HCT116 (cell line): ENCODE measurements at regions not wholly inside any gene's neighbourhood (a gene's known extent, or its start where the extent isn't known, plus 50 kb on each side); places are given as distances from the start of the nearest gene placed in this dataset.

ENCODE experiments used
- ATAC-seq: fragments of 200-7000 bp; cut with Tn5 transposase; 2 replicates; pipeline ENCODE4 v1.9.1; 2020; ENCODE audit warnings: mild to moderate bottlenecking, moderate library complexity
- BruUV-seq: library from RNA; stranded (reverse); fragments of 400-500 nt; replicated peaks from 2 replicates; lab custom pipeline; 2021; lab: Mats Ljungman, UMichigan
- CTCF ChIA-PET: fragments of 300-600 bp; sonication (Branson Sonifier 250); formaldehyde crosslinking; loops from one replicate; lab custom pipeline; 2021; ENCODE audit warnings: antibody characterized with exemption; lab: Charles Lee
- POLR2A ChIA-PET: fragments of 300-600, 350-600 bp; sonication (Branson Sonifier 250); formaldehyde crosslinking; loops from one replicate; lab custom pipeline; 2021; ENCODE audit warnings: antibody characterized with exemption; lab: Charles Lee
- RAD21 ChIA-PET, 2 experiments: fragments of 300-600 bp; sonication (Branson Sonifier 250); formaldehyde crosslinking; loops; one replicate each; lab custom pipeline; 2023; ENCODE audit warnings: low total read pairs in 2 of 2; ENCODE audit not compliant: uncharacterized antibody in 2 of 2, unreplicated experiment in 2 of 2, low non-redundant PET in 1 of 2; lab: Charles Lee
- DNase-seq: peaks from one replicate; pipeline ENCODE4 v3.0.0-alpha.2; 2010; ENCODE audit warnings: low read depth, low spot score
- H2AFZ ChIP-seq: fragments of 200-600 bp; shearing (Covaris generic), sonication (generic); 2 replicates; pipeline ENCODE4 v1.6.1; 2017; ENCODE audit warnings: low read depth, mixed run types, mixed read lengths, antibody characterized with exemption, low read length; ENCODE audit not compliant: poor library complexity, severe bottlenecking
- H3K27ac ChIP-seq: 2 replicates; pipeline ENCODE4 v1.5.1; 2012; ENCODE audit warnings: low read depth, low read length
- H3K27me3 ChIP-seq: fragments of 200-600 bp; sonication (generic); 2 replicates; pipeline ENCODE4 v1.6.1; 2016; ENCODE audit warnings: mixed run types, low read length, mixed read lengths; ENCODE audit not compliant: insufficient read depth
- H3K36me3 ChIP-seq, 2 experiments: fragments of 200-500 bp in 1 of 2; fragments of 200-600 bp in 1 of 2; sonication (Bioruptor generic) in 1 of 2; sonication (generic) in 1 of 2; 2 replicates each; pipeline versions ENCODE4 v1.5.1 to v1.6.1; 2014 to 2016; ENCODE audit warnings: low read length in 2 of 2, inconsistent platforms in 1 of 2, mixed read lengths in 1 of 2, mixed run types in 1 of 2; ENCODE audit not compliant: insufficient read depth in 2 of 2, control insufficient read depth in 1 of 2
- H3K4me1 ChIP-seq, 2 experiments: fragments of 200-600 bp in 1 of 2; sonication (generic) in 1 of 2; 2 replicates each; pipeline versions ENCODE4 v1.5.1 to v1.6.1; 2012 to 2017; ENCODE audit warnings: low read length in 2 of 2, inconsistent platforms in 1 of 2, mild to moderate bottlenecking in 1 of 2, mixed read lengths in 1 of 2, mixed run types in 1 of 2, moderate library complexity in 1 of 2; ENCODE audit not compliant: insufficient read depth in 2 of 2, control insufficient read depth in 1 of 2
- H3K4me2 ChIP-seq: fragments of 200-600 bp; sonication (generic); 2 replicates; pipeline ENCODE4 v1.6.1; 2017; ENCODE audit warnings: mixed run types, low read length, mixed read lengths
- H3K4me3 ChIP-seq, 2 experiments: fragments of 200-600 bp in 1 of 2; sonication (generic) in 1 of 2; replicated peaks in 1 of 2; 2 replicates each; pipeline ENCODE4 v1.5.1; 2011 to 2016; ENCODE audit warnings: low read length in 2 of 2, control low read depth in 1 of 2, low read depth in 1 of 2, mild to moderate bottlenecking in 1 of 2, mixed read lengths in 1 of 2, mixed run types in 1 of 2
- H3K79me2 ChIP-seq: fragments of 200-600 bp; sonication (generic); 2 replicates; pipeline ENCODE4 v1.6.1; 2017; ENCODE audit warnings: mild to moderate bottlenecking, mixed run types, low read length, moderate library complexity, mixed read lengths; ENCODE audit not compliant: insufficient read depth
- H3K9ac ChIP-seq: fragments of 200-600 bp; sonication (generic); 2 replicates; pipeline ENCODE4 v1.6.1; 2016; ENCODE audit warnings: low read length, mixed read lengths
- H3K9me2 ChIP-seq: fragments of 200-600 bp; sonication (generic), shearing (Covaris generic); 2 replicates; pipeline ENCODE4 v1.6.1; 2017; ENCODE audit warnings: mixed run types, mild to moderate bottlenecking, moderate library complexity; ENCODE audit not compliant: insufficient read depth
- H3K9me3 ChIP-seq, 2 experiments: fragments of 200-500 bp in 1 of 2; fragments of 200-600 bp in 1 of 2; sonication (Bioruptor generic) in 1 of 2; sonication (generic) in 1 of 2; 2 replicates each; pipeline ENCODE4 v1.6.1; 2014 to 2017; ENCODE audit warnings: low read length in 2 of 2, mixed read lengths in 2 of 2, inconsistent platforms in 1 of 2, low read depth in 1 of 2, mild to moderate bottlenecking in 1 of 2, mixed run types in 1 of 2, moderate library complexity in 1 of 2; ENCODE audit not compliant: control insufficient read depth in 1 of 2, insufficient read depth in 1 of 2
- H4K20me1 ChIP-seq: fragments of 200-600 bp; sonication (generic), shearing (Covaris generic); 2 replicates; pipeline ENCODE4 v1.6.1; 2017; ENCODE audit warnings: mixed run types, mild to moderate bottlenecking, moderate library complexity; ENCODE audit not compliant: insufficient read depth
- CEBPB ChIP-seq: IDR thresholded peaks from 2 replicates; pipeline ENCODE4 v1.6.1; 2012; ENCODE audit warnings: low read depth
- EGR1 ChIP-seq: IDR thresholded peaks from 2 replicates; pipeline ENCODE4 v1.6.1; 2012; ENCODE audit warnings: low read depth
- FOSL1 ChIP-seq: IDR thresholded peaks from 2 replicates; pipeline ENCODE4 v1.6.1; 2012; ENCODE audit warnings: low read depth
- POLR2A ChIP-seq: IDR thresholded peaks from 2 replicates; pipeline ENCODE4 v1.7.0; 2011; ENCODE audit warnings: borderline replicate concordance; ENCODE audit not compliant: insufficient read depth, insufficient read length; ENCODE audit errors: extremely low read depth
- POLR2AphosphoS5 ChIP-seq: IDR thresholded peaks from 2 replicates; pipeline ENCODE4 v1.6.1; 2011; ENCODE audit warnings: mild to moderate bottlenecking, low read depth, low read length, moderate library complexity
- SRF ChIP-seq: IDR thresholded peaks from 2 replicates; pipeline ENCODE4 v1.6.1; 2012; ENCODE audit warnings: low read depth
- ZNF274 ChIP-seq: fragments of 200-500 bp; sonication (Bioruptor generic); IDR thresholded peaks from 2 replicates; pipeline ENCODE4 v1.6.1; 2014; ENCODE audit warnings: mild to moderate bottlenecking, low read depth, low read length, inconsistent platforms
- intact Hi-C: fragments of 100-400 bp; cut with micrococcal nuclease; formaldehyde crosslinking; loops from 2 replicates; pipeline ENCODE4 v1.10.0; 2022
- TF ChIP-seq, protein P1 (sequence below): IDR thresholded peaks from 2 replicates; pipeline ENCODE4 v1.6.1; 2012; ENCODE audit warnings: low read depth
- TF ChIP-seq, protein P2 (sequence below): IDR thresholded peaks from 2 replicates; pipeline ENCODE4 v1.6.1; 2012

DNA sequence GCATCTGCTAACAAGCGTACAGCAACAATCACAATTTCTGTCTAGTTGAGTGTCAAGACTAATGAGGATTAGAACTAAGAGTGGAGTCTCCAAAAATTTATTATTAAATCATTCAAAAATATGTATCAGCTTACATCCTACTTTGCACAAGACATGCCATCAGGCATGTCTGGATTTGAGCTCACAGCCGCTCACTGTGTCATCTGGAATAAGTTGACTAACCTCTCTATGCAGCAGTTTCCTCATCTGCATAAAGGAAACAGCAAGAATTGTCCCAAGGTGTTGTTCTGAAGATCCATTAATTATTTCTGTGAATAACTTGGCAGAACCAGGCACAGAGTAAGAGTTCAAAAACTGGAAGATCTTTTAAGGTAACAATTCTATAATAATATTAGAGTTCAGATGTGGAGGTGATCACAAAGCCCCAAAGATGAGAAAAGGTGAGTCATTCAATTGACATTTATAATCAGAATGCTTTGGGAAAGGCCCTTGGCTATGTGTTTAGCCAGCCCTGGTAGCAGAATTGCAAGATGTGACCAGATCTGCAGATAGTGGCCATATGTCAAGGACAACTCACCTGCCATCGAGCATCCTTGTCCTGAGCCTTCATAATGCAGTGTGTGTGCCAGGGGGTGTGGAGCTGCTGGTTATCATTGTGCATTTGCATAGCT, 264.0 kb downstream of the FOXA2 start:
- ChIA-PET RAD21 (no interaction called here), CTCF (no interaction called here), POLR2A (no interaction called here)
- Histone ChIP-seq H3K27me3 (peaks cover 41% of the 10 kb centered on the region), H4K20me1 (no peaks in the 10 kb centered on the region), H3K9me3 (no peaks in the 10 kb centered on the region), H3K9me2 (no peaks in the 10 kb centered on the region), H2AFZ (no peak overlapping the region), H3K79me2 (no peaks in the 10 kb centered on the region), H3K36me3 (no peaks in the 10 kb centered on the region), H3K9ac (no peak overlapping the region), H3K4me1 (no peaks in the 10 kb centered on the region), H3K27ac (no peak overlapping the region), H3K4me3 (no peak overlapping the region), H3K4me2 (no peak overlapping the region)
- DNase-seq (no peak), ATAC-seq (no peak)
- intact Hi-C loops: no loop called here
- BruUV-seq: no TSS peak
- TF ChIP-seq, protein P1, sequence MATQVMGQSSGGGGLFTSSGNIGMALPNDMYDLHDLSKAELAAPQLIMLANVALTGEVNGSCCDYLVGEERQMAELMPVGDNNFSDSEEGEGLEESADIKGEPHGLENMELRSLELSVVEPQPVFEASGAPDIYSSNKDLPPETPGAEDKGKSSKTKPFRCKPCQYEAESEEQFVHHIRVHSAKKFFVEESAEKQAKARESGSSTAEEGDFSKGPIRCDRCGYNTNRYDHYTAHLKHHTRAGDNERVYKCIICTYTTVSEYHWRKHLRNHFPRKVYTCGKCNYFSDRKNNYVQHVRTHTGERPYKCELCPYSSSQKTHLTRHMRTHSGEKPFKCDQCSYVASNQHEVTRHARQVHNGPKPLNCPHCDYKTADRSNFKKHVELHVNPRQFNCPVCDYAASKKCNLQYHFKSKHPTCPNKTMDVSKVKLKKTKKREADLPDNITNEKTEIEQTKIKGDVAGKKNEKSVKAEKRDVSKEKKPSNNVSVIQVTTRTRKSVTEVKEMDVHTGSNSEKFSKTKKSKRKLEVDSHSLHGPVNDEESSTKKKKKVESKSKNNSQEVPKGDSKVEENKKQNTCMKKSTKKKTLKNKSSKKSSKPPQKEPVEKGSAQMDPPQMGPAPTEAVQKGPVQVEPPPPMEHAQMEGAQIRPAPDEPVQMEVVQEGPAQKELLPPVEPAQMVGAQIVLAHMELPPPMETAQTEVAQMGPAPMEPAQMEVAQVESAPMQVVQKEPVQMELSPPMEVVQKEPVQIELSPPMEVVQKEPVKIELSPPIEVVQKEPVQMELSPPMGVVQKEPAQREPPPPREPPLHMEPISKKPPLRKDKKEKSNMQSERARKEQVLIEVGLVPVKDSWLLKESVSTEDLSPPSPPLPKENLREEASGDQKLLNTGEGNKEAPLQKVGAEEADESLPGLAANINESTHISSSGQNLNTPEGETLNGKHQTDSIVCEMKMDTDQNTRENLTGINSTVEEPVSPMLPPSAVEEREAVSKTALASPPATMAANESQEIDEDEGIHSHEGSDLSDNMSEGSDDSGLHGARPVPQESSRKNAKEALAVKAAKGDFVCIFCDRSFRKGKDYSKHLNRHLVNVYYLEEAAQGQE: no peak
- TF ChIP-seq ZNF274: no peak
- no peak for TF ChIP-seq POLR2AphosphoS5
- no peak for TF ChIP-seq SRF
- no peak for TF ChIP-seq POLR2A
- TF ChIP-seq, protein P2, sequence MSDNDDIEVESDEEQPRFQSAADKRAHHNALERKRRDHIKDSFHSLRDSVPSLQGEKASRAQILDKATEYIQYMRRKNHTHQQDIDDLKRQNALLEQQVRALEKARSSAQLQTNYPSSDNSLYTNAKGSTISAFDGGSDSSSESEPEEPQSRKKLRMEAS: no peak
- TF ChIP-seq CEBPB: no peak
- TF ChIP-seq EGR1: no peak
- TF ChIP-seq FOSL1: no peak
